ENCODE measurements at regions not wholly inside any gene's neighbourhood (a gene's known extent, or its start where the extent isn't known, plus 50 kb on each side); places are given as distances from the start of the nearest gene placed in this dataset.

DNA sequence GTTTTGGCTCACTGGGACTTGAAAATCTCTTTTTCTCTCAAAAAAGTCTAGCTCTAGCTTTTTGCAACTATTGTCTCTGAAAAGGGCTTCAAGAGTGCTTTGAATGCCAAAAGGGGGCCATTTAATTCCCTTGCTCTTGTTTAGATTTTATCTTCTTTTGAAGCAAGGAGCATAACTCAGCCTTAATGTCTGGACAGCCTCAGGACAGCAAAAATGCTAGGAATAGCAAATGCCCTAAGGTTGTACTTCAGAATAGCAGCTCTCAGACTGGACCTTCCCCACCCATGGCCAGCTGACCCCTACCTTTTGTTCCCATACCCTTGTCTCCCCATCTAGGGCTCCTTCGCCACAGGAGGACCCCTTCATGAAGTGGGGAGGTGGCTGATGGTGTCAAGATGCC, 121.4 kb downstream of the KCNK1 start:
- H3K4me1 ChIP-seq (ENCODE audit: control insufficient read depth, insufficient read depth, low read length) = no peaks in the 10 kb centered on the region
- Mint-ChIP-seq H3K4me3 (no peak overlapping the region), H3K4me1 (peaks cover 18% of the 10 kb centered on the region), H3K27me3 (ENCODE audit: insufficient read depth) (no peaks in the 10 kb centered on the region), H3K36me3 (ENCODE audit: low read depth) (no peaks in the 10 kb centered on the region), H3K9me3 (no peaks in the 10 kb centered on the region), H3K27ac (no peak overlapping the region)
- 100% methylated on average over 1 of the region's 1 CpG; no CpG with 5 or more reads in 1 of the 2 experiments for WGBS, 2 experiments (ENCODE audit: insufficient coverage in 1 of 2, insufficient read length in 1 of 2)
- no peak overlapping the region for H3K9ac ChIP-seq (ENCODE audit: extremely low read depth, low read length, poor library complexity, severe bottlenecking)
- no peak overlapping the region for H3K27ac ChIP-seq (ENCODE audit: low read depth, low read length)
- no peaks in the 10 kb centered on the region for H3K9me3 ChIP-seq (ENCODE audit: control insufficient read depth, low read length)
- H3K27me3 ChIP-seq (ENCODE audit: control insufficient read depth, insufficient read depth, low read length, poor library complexity, severe bottlenecking) = no peaks in the 10 kb centered on the region
- no peak for DNase-seq
- TF ChIP-seq, protein P1, sequence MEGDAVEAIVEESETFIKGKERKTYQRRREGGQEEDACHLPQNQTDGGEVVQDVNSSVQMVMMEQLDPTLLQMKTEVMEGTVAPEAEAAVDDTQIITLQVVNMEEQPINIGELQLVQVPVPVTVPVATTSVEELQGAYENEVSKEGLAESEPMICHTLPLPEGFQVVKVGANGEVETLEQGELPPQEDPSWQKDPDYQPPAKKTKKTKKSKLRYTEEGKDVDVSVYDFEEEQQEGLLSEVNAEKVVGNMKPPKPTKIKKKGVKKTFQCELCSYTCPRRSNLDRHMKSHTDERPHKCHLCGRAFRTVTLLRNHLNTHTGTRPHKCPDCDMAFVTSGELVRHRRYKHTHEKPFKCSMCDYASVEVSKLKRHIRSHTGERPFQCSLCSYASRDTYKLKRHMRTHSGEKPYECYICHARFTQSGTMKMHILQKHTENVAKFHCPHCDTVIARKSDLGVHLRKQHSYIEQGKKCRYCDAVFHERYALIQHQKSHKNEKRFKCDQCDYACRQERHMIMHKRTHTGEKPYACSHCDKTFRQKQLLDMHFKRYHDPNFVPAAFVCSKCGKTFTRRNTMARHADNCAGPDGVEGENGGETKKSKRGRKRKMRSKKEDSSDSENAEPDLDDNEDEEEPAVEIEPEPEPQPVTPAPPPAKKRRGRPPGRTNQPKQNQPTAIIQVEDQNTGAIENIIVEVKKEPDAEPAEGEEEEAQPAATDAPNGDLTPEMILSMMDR (conservative IDR thresholded peaks at IDR 0.05) = no peak
- no peak overlapping the region for H3K4me3 ChIP-seq (ENCODE audit: low read length)
- no peaks in the 10 kb centered on the region for H3K36me3 ChIP-seq (ENCODE audit: control insufficient read depth, insufficient read depth, low read length)

DNA sequence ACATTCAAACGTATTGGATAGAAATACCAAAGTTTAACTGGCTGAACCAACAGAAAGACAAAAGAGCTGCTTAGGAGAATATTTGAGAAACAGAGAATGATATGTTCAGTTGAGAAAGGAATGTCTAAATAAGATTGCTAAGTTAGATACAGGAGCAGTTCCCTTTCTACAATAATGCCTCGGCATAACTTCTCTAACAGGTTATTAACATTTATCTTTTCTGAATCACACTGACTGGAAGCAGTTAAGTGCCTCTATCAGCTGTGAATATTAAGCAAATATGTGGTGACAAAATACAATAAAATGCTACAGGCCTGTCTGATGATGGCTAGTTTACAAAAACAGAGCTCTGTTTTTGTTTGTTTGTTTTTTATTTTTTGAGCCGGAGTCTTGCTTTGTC, 121.9 kb downstream of the KCNK1 start:
- Mint-ChIP-seq H3K4me1 (peaks cover 18% of the 10 kb centered on the region), H3K9me3 (no peaks in the 10 kb centered on the region), H3K27me3 (ENCODE audit: insufficient read depth) (no peaks in the 10 kb centered on the region), H3K4me3 (no peak overlapping the region), H3K36me3 (ENCODE audit: low read depth) (no peaks in the 10 kb centered on the region), H3K27ac (no peak overlapping the region)
- Histone ChIP-seq H3K9me3 (ENCODE audit: control insufficient read depth, low read length) (no peaks in the 10 kb centered on the region), H3K36me3 (ENCODE audit: control insufficient read depth, insufficient read depth, low read length) (no peaks in the 10 kb centered on the region), H3K27me3 (ENCODE audit: control insufficient read depth, insufficient read depth, low read length, poor library complexity, severe bottlenecking) (no peaks in the 10 kb centered on the region), H3K9ac (ENCODE audit: extremely low read depth, low read length, poor library complexity, severe bottlenecking) (no peak overlapping the region), H3K4me1 (ENCODE audit: control insufficient read depth, insufficient read depth, low read length) (no peaks in the 10 kb centered on the region), H3K4me3 (ENCODE audit: low read length) (no peak overlapping the region), H3K27ac (ENCODE audit: low read depth, low read length) (no peak overlapping the region)
- TF ChIP-seq, protein P1 (conservative IDR thresholded peaks at IDR 0.05) = no peak
- DNase-seq = no peak
- 99 to 100% methylated on average over 1 to 2 of the region's 3 CpGs for WGBS, 2 experiments (ENCODE audit: insufficient coverage in 1 of 2, insufficient read length in 1 of 2)

DNA sequence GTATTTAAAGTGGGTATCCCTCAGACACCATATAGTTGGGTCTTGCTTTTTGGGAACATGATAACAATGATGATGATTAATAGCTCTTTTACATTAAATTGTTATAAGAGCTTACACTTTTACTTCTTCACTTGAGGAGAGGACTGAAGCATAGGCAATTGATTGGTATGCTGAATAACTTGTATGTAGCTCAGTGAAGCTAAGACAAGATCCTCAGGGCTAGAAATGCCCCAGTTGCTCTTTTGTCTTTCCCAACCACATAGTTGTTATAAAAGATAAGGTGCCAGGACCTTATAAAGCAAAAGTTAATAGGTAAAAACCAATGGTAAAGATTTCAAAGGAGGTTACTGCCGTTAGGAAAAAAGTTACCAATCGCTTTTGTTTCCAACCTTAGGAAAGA, 123.4 kb downstream of the KCNK1 start:
- no peaks in the 10 kb centered on the region for H3K36me3 ChIP-seq (ENCODE audit: control insufficient read depth, insufficient read depth, low read length)
- H3K4me1 ChIP-seq (ENCODE audit: control insufficient read depth, insufficient read depth, low read length) = no peaks in the 10 kb centered on the region
- H3K9ac ChIP-seq (ENCODE audit: extremely low read depth, low read length, poor library complexity, severe bottlenecking) = no peak overlapping the region
- Mint-ChIP-seq H3K4me1 (peaks cover 18% of the 10 kb centered on the region), H3K4me3 (no peak overlapping the region), H3K36me3 (ENCODE audit: low read depth) (no peaks in the 10 kb centered on the region), H3K27me3 (ENCODE audit: insufficient read depth) (no peaks in the 10 kb centered on the region), H3K27ac (no peak overlapping the region), H3K9me3 (no peaks in the 10 kb centered on the region)
- no peaks in the 10 kb centered on the region for H3K9me3 ChIP-seq (ENCODE audit: control insufficient read depth, low read length)
- 88 to 90% methylated on average over 2 of the region's 2 CpGs for WGBS, 2 experiments (ENCODE audit: insufficient coverage in 1 of 2, insufficient read length in 1 of 2)
- TF ChIP-seq, protein P1 (conservative IDR thresholded peaks at IDR 0.05) = no peak
- no peaks in the 10 kb centered on the region for H3K27me3 ChIP-seq (ENCODE audit: control insufficient read depth, insufficient read depth, low read length, poor library complexity, severe bottlenecking)
- no peak overlapping the region for H3K27ac ChIP-seq (ENCODE audit: low read depth, low read length)
- no peak for DNase-seq
- no peak overlapping the region for H3K4me3 ChIP-seq (ENCODE audit: low read length)

All from endodermal cell (in vitro differentiated cells).